Endothelial cell of umbilical vein (primary cell): ENCODE measurements at regions not wholly inside any gene's neighbourhood (a gene's known extent, or its start where the extent isn't known, plus 50 kb on each side); places are given as distances from the start of the nearest gene placed in this dataset.

ENCODE experiments used
- CTCF ChIP-seq, 2 donors: IDR thresholded peaks; 1 replicate in 1 of 2; 2 replicates in 1 of 2; pipeline ENCODE4 v1.5.1; 2011; ENCODE audit warnings: low read length in 2 of 2, mild to moderate bottlenecking in 2 of 2, moderate library complexity in 2 of 2, control low read depth in 1 of 2, inconsistent platforms in 1 of 2, low read depth in 1 of 2; ENCODE audit not compliant: insufficient read depth in 1 of 2; ENCODE audit errors: extremely low read depth in 1 of 2
- EZH2 ChIP-seq: IDR thresholded peaks from 2 replicates; pipeline ENCODE4 v1.6.1; 2012; ENCODE audit warnings: borderline replicate concordance, low read depth, mild to moderate bottlenecking, moderate library complexity, low read length, inconsistent platforms; ENCODE audit not compliant: severe bottlenecking
- FOS ChIP-seq: IDR thresholded peaks from 2 replicates; pipeline ENCODE4 v1.6.1; 2011; ENCODE audit warnings: mild to moderate bottlenecking, low read length, moderate library complexity, borderline replicate concordance; ENCODE audit not compliant: insufficient read depth
- GATA2 ChIP-seq: IDR thresholded peaks from 2 replicates; pipeline ENCODE4 v1.7.0; 2011; ENCODE audit warnings: low read depth, mild to moderate bottlenecking, moderate library complexity, mixed read lengths, low read length; ENCODE audit not compliant: insufficient read length, insufficient read depth
- JUN ChIP-seq: IDR thresholded peaks from 2 replicates; pipeline ENCODE4 v1.6.1; 2011; ENCODE audit warnings: borderline replicate concordance, low read depth; ENCODE audit not compliant: insufficient read length, insufficient read depth
- MAX ChIP-seq: IDR thresholded peaks from 2 replicates; pipeline ENCODE4 v1.6.1; 2011; ENCODE audit not compliant: insufficient read depth, insufficient read length
- MYC ChIP-seq: IDR thresholded peaks from one replicate; pipeline ENCODE4 v1.6.1; 2011; ENCODE audit warnings: mild to moderate bottlenecking, low read depth, low read length
- POLR2A ChIP-seq: IDR thresholded peaks from 2 replicates; pipeline ENCODE4 v1.6.1; 2012; ENCODE audit warnings: low read depth, mild to moderate bottlenecking, control low read depth, low read length
- POLR2AphosphoS5 ChIP-seq: IDR thresholded peaks from 2 replicates; pipeline ENCODE4 v1.6.1; 2012; ENCODE audit warnings: low read depth, mild to moderate bottlenecking, control low read depth, low read length, moderate library complexity; ENCODE audit not compliant: insufficient read depth

- no peak for TF ChIP-seq EZH2
- no peak for TF ChIP-seq CTCF (IDR thresholded peaks at IDR 0.05; ENCODE audit: extremely low read depth in 1 of 2, insufficient read depth in 1 of 2, low read depth in 1 of 2, low read length in 2 of 2)
- TF ChIP-seq MAX, result no peak
- TF ChIP-seq POLR2AphosphoS5, result no peak
- TF ChIP-seq POLR2A, result no peak
- no peak for TF ChIP-seq FOS
- TF ChIP-seq MYC, result no peak
- TF ChIP-seq JUN, result no peak
- TF ChIP-seq GATA2, result no peak
These were observed 102.1 kb downstream of the ITIH6 start for GRCh38 chrX:54695816-54696487.
